Brain microvascular endothelial cell (primary cell): ENCODE measurements at regions not wholly inside any gene's neighbourhood (a gene's known extent, or its start where the extent isn't known, plus 50 kb on each side); places are given as distances from the start of the nearest gene placed in this dataset.
A peak's percentile ranks its signal among the peaks of the same experiment; 100 is the strongest.

Experiments
- DNase-seq: peaks from one replicate; pipeline ENCODE4 v3.0.0-alpha.2; 2020
- H3K27ac ChIP-seq: fragments of 250-450 bp; sonication (Bioruptor Pico); 2 replicates; pipeline ENCODE4 v1.5.1; 2020; ENCODE audit warnings: mild to moderate bottlenecking, moderate library complexity
- H3K27me3 ChIP-seq: fragments of 250-450 bp; sonication (Bioruptor Pico); replicated peaks from 2 replicates; pipeline ENCODE4 v1.5.1; 2020; ENCODE audit warnings: mild to moderate bottlenecking
- H3K36me3 ChIP-seq: fragments of 250-450 bp; sonication (Bioruptor Pico); replicated peaks from 2 replicates; pipeline ENCODE4 v1.5.1; 2020; ENCODE audit warnings: mild to moderate bottlenecking
- H3K4me3 ChIP-seq: 2 replicates; pipeline ENCODE4 v1.5.1; 2011; ENCODE audit warnings: low read depth, mild to moderate bottlenecking, control low read depth, low read length, moderate library complexity
- in situ Hi-C: cut with HindIII; loops from 2 replicates; pipeline ENCODE4 v1.10.0; 2017; ENCODE audit warnings: low sequenced_read_pairs, low pct_ligation_motif_present
- TF ChIP-seq, protein P1 (sequence below): IDR thresholded peaks from 2 replicates; pipeline ENCODE4 v1.5.1; 2011; ENCODE audit warnings: low read depth, mild to moderate bottlenecking, moderate library complexity, low read length, control low read depth, inconsistent platforms; ENCODE audit errors: missing control alignments

DNA sequence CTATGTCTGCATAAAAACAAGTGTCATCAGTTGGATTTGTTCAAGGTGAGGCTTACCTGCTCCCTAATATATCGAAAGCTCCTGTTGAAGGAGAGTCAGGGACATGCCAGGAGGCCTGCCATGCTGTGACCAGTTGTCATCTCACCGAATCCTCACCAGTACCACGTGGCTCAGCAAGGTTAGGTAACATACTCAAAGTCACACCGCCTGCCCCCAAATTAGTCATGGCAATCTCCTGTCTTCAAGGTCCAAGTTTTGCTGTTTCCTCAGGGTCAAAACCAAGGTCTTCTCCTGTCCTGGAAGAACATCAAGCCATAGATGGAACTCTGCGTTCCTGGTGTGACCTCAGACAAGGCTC lies 67.8 kb downstream of the IGLL1 start:
- H3K27ac ChIP-seq = no peak overlapping the region
- H3K27me3 ChIP-seq = no peaks in the 10 kb centered on the region
- in situ Hi-C loops = no loop called here
- TF ChIP-seq, protein P1, sequence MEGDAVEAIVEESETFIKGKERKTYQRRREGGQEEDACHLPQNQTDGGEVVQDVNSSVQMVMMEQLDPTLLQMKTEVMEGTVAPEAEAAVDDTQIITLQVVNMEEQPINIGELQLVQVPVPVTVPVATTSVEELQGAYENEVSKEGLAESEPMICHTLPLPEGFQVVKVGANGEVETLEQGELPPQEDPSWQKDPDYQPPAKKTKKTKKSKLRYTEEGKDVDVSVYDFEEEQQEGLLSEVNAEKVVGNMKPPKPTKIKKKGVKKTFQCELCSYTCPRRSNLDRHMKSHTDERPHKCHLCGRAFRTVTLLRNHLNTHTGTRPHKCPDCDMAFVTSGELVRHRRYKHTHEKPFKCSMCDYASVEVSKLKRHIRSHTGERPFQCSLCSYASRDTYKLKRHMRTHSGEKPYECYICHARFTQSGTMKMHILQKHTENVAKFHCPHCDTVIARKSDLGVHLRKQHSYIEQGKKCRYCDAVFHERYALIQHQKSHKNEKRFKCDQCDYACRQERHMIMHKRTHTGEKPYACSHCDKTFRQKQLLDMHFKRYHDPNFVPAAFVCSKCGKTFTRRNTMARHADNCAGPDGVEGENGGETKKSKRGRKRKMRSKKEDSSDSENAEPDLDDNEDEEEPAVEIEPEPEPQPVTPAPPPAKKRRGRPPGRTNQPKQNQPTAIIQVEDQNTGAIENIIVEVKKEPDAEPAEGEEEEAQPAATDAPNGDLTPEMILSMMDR = no peak
- no peaks in the 10 kb centered on the region for H3K36me3 ChIP-seq
- no peak for DNase-seq
- H3K4me3 ChIP-seq = no peak overlapping the region

DNA sequence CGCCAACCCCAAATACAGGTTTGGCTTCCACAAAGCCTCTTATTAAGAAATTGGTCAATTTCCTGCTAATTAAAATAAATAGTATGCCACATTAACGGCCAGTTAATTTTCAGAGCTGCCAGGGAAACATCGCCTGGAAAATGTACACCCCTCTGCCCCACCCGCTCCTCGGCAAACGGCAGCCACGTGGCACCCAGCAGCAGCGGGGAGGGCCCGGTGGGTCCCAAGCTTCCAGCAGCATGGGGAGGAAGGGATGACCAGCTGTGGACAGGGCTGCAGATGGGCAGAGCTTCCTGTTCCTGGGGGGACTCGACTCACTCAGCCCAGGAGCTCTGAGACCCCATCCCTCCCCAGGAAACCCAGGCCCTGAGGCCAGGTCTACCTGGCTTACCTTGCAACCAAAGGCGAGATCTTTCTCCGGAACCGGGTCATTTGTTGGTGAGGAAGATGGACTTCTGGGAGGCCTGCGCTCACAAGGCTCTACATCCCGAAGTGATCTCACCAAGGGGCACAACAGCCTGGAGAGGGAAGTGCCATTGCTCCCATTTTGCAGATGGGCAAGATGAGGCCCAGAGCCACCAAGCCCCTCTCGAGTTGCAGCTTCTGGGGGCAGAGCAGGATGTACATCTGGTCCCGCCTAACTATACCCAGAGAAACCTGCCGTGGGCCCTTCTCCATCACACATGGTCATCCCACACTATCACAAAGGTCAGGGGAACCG lies 68.3 kb downstream of the IGLL1 start:
- H3K27me3 ChIP-seq = no peaks in the 10 kb centered on the region
- DNase-seq = no peak
- no peaks in the 10 kb centered on the region for H3K36me3 ChIP-seq
- H3K27ac ChIP-seq = no peak overlapping the region
- TF ChIP-seq, protein P1 = no peak
- in situ Hi-C loops = no loop called here
- H3K4me3 ChIP-seq = no peak overlapping the region

DNA sequence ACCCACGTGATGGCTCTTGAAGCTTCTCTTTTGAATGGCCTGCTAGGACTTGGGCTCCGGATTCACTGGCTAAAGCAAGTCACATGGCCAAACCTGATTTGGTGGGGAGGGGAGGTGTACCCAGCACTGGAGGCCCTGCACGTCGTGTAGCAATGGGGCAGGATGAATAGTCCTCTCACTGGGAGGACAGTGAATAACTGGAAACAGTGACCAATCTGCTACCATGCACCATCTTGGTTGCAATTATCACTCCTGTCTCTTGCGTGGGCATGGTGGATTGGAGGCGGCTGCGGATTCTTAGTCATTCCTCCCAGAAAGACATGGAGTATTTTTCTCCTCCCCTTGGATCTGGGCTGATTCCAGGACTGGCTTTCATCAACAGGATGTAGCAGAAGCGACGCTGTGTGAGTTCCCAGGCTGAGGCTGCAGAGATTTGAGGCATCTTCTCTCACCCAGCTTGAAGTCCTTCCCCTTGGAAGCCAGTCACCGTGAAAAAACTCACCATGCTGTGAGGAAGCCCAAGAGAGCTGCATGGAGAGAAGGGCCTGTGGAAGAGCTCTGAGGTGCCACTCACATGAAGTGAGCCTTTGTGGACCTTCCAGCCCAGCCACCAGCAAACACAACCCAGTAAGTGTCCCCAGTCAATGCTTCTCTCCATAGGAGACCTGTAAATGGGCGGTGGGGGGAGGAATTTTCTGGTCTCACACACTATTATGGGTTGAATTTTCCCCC lies 70.4 kb downstream of the IGLL1 start:
- Histone ChIP-seq H3K36me3 (no peaks in the 10 kb centered on the region), H3K27ac (no peak overlapping the region), H3K27me3 (no peaks in the 10 kb centered on the region), H3K4me3 (no peak overlapping the region)
- TF ChIP-seq, protein P1 = no peak
- in situ Hi-C loops = no loop called here
- DNase-seq = peak; percentile 35

DNA sequence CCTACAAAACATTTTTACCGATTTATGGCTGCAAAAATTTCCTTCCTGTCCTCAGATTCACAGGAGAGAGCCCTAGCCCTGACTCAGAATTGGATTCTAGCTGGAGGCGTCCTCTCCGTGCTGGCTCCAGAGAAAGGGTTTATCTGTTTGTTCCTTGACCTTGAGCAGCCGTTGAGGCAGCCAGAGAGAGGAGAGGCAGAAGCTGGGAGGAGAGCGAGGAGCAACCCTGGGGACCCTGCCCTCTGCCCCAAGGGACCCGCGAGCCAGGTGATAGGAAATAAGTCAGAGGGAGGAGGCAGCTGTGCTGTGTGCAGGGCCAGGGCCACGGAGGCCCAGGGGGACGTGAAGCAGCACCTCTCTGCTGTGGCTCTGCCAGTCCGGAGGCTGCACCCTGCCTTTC lies 75.6 kb downstream of the IGLL1 start:
- Histone ChIP-seq H3K27me3 (no peaks in the 10 kb centered on the region), H3K27ac (no peak overlapping the region), H3K36me3 (no peaks in the 10 kb centered on the region), H3K4me3 (no peak overlapping the region)
- DNase-seq = no peak
- in situ Hi-C loops = no loop called here
- TF ChIP-seq, protein P1 = no peak

DNA sequence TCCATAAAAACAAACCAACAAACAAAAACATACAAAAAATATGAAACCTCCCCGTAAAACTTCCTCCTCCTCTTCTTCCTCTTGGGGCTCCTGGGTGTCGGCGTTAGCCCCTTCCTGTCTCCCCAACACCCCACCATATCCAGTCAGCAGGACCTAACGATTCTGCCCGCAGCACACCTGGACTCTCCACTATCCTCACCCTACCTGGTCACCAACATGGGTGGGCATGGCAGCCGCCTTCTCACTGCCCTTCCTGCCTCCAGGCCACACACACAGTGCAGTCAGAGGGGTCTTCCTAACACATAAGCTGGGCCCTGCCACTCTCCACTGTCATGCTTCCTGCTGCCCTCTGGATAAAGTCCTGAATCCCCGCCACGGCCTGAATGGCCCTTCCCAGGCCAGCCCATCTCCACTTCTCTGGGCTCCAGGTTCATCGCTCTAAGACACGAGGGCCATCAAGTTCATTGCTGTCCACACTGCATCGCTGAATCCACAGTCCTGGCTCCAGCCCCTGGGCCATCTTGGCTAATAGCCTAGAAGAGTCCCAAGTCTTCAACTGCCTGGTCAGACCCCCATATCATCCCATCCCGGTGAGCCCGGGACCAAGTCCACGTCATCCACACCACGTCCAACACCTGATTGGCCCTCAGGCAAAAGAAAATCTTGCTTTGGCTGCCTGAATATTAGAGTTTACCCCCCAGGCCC lies 76.2 kb downstream of the IGLL1 start:
- in situ Hi-C loops = no loop called here
- DNase-seq = no peak

More for the DNA sequence above, 76.2 kb downstream of the IGLL1 start:
- no peak overlapping the region for H3K27ac ChIP-seq
- TF ChIP-seq, protein P1 = no peak
- no peaks in the 10 kb centered on the region for H3K36me3 ChIP-seq
- no peak overlapping the region for H3K4me3 ChIP-seq
- no peaks in the 10 kb centered on the region for H3K27me3 ChIP-seq
